Retina (tissue), 1 donor: ENCODE measurements at regions not wholly inside any gene's neighbourhood (a gene's known extent, or its start where the extent isn't known, plus 50 kb on each side); places are given as distances from the start of the nearest gene placed in this dataset.
"Not testable (repeated sequence)": the region's sequence is repeated elsewhere in the genome, so short reads cannot be mapped to it uniquely, and the experiment has no call there.

Experiments
- DNase-seq: peaks from one replicate; pipeline ENCODE4 v3.0.0-alpha.2; 2016

GRCh38 chr5:124538931-124539330, 207.5 kb downstream of the ZNF608 start:
- no peak for DNase-seq

- no peak for DNase-seq
These were observed 208.2 kb downstream of the ZNF608 start for GRCh38 chr5:124538191-124538590.

- no peak for DNase-seq
These were observed 208.9 kb downstream of the ZNF608 start for GRCh38 chr5:124537522-124537921.

GRCh38 chr5:124537107-124537506, 209.3 kb downstream of the ZNF608 start:
- no peak for DNase-seq

- no peak for DNase-seq
These were observed 210.1 kb downstream of the ZNF608 start for GRCh38 chr5:124536333-124536732.

GRCh38 chr5:124530916-124531315, 215.5 kb downstream of the ZNF608 start:
- no peak for DNase-seq

- no peak for DNase-seq
These were observed 217.6 kb downstream of the ZNF608 start for GRCh38 chr5:124528838-124529237.

- DNase-seq = no peak
These were observed 219.0 kb downstream of the ZNF608 start for GRCh38 chr5:124527220-124527991.

- not testable (repeated sequence) for DNase-seq
These were observed 220.4 kb downstream of the ZNF608 start for GRCh38 chr5:124526079-124526478.

- no peak for DNase-seq
These were observed 221.7 kb downstream of the ZNF608 start for GRCh38 chr5:124524552-124525232.

- no peak for DNase-seq
These were observed 222.5 kb downstream of the ZNF608 start for GRCh38 chr5:124523897-124524296.

- DNase-seq = no peak
These were observed 223.4 kb downstream of the ZNF608 start for GRCh38 chr5:124522992-124523391.

- no peak for DNase-seq
These were observed 224.8 kb downstream of the ZNF608 start for GRCh38 chr5:124521461-124522230.

GRCh38 chr5:124519396-124519795, 227.0 kb downstream of the ZNF608 start:
- no peak for DNase-seq

GRCh38 chr5:124516567-124516966, 229.9 kb downstream of the ZNF608 start:
- DNase-seq = no peak

GRCh38 chr5:124515497-124516245, 230.8 kb downstream of the ZNF608 start:
- no peak for DNase-seq

- DNase-seq = no peak
These were observed 231.5 kb downstream of the ZNF608 start for GRCh38 chr5:124514956-124515355.

GRCh38 chr5:124512952-124513632, 233.3 kb downstream of the ZNF608 start:
- no peak for DNase-seq

GRCh38 chr5:124512236-124512635, 234.2 kb downstream of the ZNF608 start:
- no peak for DNase-seq

- DNase-seq = no peak
These were observed 234.6 kb downstream of the ZNF608 start for GRCh38 chr5:124511791-124512190.

GRCh38 chr5:124507688-124508087, 238.8 kb downstream of the ZNF608 start:
- no peak for DNase-seq
